SK-N-SH (cell line): ENCODE measurements at regions not wholly inside any gene's neighbourhood (a gene's known extent, or its start where the extent isn't known, plus 50 kb on each side); places are given as distances from the start of the nearest gene placed in this dataset.

Experiments used
- CTCF ChIA-PET: fragments of 300-600, 350-600 bp; formaldehyde crosslinking; extraction: SDS; loops from one replicate; lab custom pipeline; 2021; lab: Yijun Ruan, JAX
- POLR2A ChIA-PET: fragments of 350-600 bp; sonication (Branson Sonifier 250); formaldehyde crosslinking; extraction: SDS; loops from one replicate; lab custom pipeline; 2020; ENCODE audit warnings: antibody characterized with exemption, inconsistent platforms; lab: Yijun Ruan, JAX
- DNase-seq: peaks from one replicate; pipeline ENCODE4 v3.0.0; 2012
- H2AFZ ChIP-seq: fragments of 200-600 bp; sonication (generic); 2 replicates; pipeline ENCODE4 v1.8.1; 2016; ENCODE audit warnings: antibody characterized with exemption, mild to moderate bottlenecking, low read depth
- H3F3A ChIP-seq: fragments of 200-600 bp; sonication (generic); replicated peaks from 2 replicates; pipeline ENCODE3; 2016; ENCODE audit warnings: antibody characterized with exemption, mild to moderate bottlenecking; ENCODE audit not compliant: insufficient read depth
- H3K27ac ChIP-seq, 2 experiments: fragments of 200-500 bp in 1 of 2; fragments of 200-600 bp in 1 of 2; sonication (Bioruptor generic) in 1 of 2; sonication (generic), shearing (Covaris generic) in 1 of 2; 2 replicates each; pipeline versions ENCODE4 v1.5.1 to v1.6.1; 2014 to 2016; ENCODE audit warnings: low read depth in 2 of 2, inconsistent platforms in 1 of 2, low read length in 1 of 2, mild to moderate bottlenecking in 1 of 2, mixed read lengths in 1 of 2
- H3K27me3 ChIP-seq: fragments of 200-600 bp; sonication (generic), shearing (Covaris generic); 2 replicates; pipeline ENCODE4 v1.6.1; 2016; ENCODE audit warnings: mixed run types; ENCODE audit not compliant: insufficient read depth
- H3K36me3 ChIP-seq, 2 experiments: fragments of 200-500 bp in 1 of 2; fragments of 200-600 bp in 1 of 2; sonication (Bioruptor generic) in 1 of 2; sonication (generic) in 1 of 2; replicated peaks in 1 of 2; 2 replicates each; pipeline versions ENCODE3 to v1.5.1; 2014 to 2016; ENCODE audit warnings: low read length in 1 of 2, mild to moderate bottlenecking in 1 of 2; ENCODE audit not compliant: insufficient read depth in 2 of 2, control insufficient read depth in 1 of 2
- H3K4me1 ChIP-seq, 2 experiments: fragments of 200-500 bp in 1 of 2; fragments of 200-600 bp in 1 of 2; sonication (Bioruptor generic) in 1 of 2; sonication (generic), shearing (Covaris generic) in 1 of 2; 2 replicates each; pipeline versions ENCODE4 v1.5.1 to v1.6.1; 2014 to 2016; ENCODE audit warnings: low read depth in 1 of 2, low read length in 1 of 2, mixed run types in 1 of 2; ENCODE audit not compliant: insufficient read depth in 2 of 2, control insufficient read depth in 1 of 2
- H3K4me2 ChIP-seq: fragments of 200-600 bp; sonication (generic), shearing (Covaris generic); 2 replicates; pipeline ENCODE4 v1.6.1; 2017; ENCODE audit warnings: mixed run types
- H3K4me3 ChIP-seq, 2 experiments: fragments of 200-500 bp in 1 of 2; fragments of 200-600 bp in 1 of 2; sonication (Bioruptor generic) in 1 of 2; sonication (generic), shearing (Covaris generic) in 1 of 2; 2 replicates each; pipeline versions ENCODE4 v1.5.1 to v1.8.1; 2014 to 2016; ENCODE audit warnings: low read depth in 2 of 2, inconsistent platforms in 1 of 2, low read length in 1 of 2, mild to moderate bottlenecking in 1 of 2, mixed read lengths in 1 of 2, moderate library complexity in 1 of 2
- H3K79me2 ChIP-seq: fragments of 200-600 bp; sonication (generic); 2 replicates; pipeline ENCODE4 v1.8.1; 2017; ENCODE audit warnings: mild to moderate bottlenecking; ENCODE audit not compliant: insufficient read depth
- H3K9ac ChIP-seq: fragments of 200-600 bp; sonication (generic); 2 replicates; pipeline ENCODE4 v1.6.1; 2017; ENCODE audit warnings: mixed run types
- H3K9me2 ChIP-seq: fragments of 200-600 bp; sonication (generic); 2 replicates; pipeline ENCODE4 v1.6.1; 2017; ENCODE audit warnings: mixed run types
- H3K9me3 ChIP-seq: fragments of 200-600 bp; sonication (generic); 2 replicates; pipeline ENCODE4 v1.6.1; 2017; ENCODE audit warnings: mixed run types, mild to moderate bottlenecking, moderate library complexity
- H4K20me1 ChIP-seq: fragments of 200-600 bp; sonication (generic); 2 replicates; pipeline ENCODE4 v1.6.1; 2017; ENCODE audit warnings: mild to moderate bottlenecking, mixed run types; ENCODE audit not compliant: insufficient read depth
- EP300 ChIP-seq, 2 experiments: IDR thresholded peaks; 2 replicates each; pipeline versions ENCODE4 v1.4.0 to v1.6.1; 2012; ENCODE audit warnings: borderline replicate concordance in 1 of 2, low read depth in 1 of 2, low read length in 1 of 2
- EZH2phosphoT487 ChIP-seq: fragments of 200-600 bp; sonication (generic); IDR thresholded peaks from 2 replicates; pipeline ENCODE4 v1.6.1; 2017; ENCODE audit warnings: low read depth, mixed run types, mild to moderate bottlenecking, antibody characterized with exemption, moderate library complexity, borderline replicate concordance
- FOXJ3 ChIP-seq: sonication (generic); formaldehyde crosslinking; IDR thresholded peaks from 2 replicates; pipeline ENCODE4 v1.5.1; 2020; ENCODE audit warnings: mild to moderate bottlenecking, missing genetic modification reagents
- FOXM1 ChIP-seq: IDR thresholded peaks from 2 replicates; pipeline ENCODE4 v1.4.0; 2012; ENCODE audit warnings: low read depth, mild to moderate bottlenecking
- MEF2A ChIP-seq: IDR thresholded peaks from 2 replicates; pipeline ENCODE4 v1.4.0; 2012; ENCODE audit warnings: low read depth, borderline replicate concordance
- MXI1 ChIP-seq: IDR thresholded peaks from 2 replicates; pipeline ENCODE4 v1.6.1; 2012; ENCODE audit warnings: mild to moderate bottlenecking, low read depth, low read length, improper control_type of control experiment
- NFIC ChIP-seq: IDR thresholded peaks from 2 replicates; pipeline ENCODE4 v1.4.0; 2012; ENCODE audit warnings: borderline replicate concordance
- PBX3 ChIP-seq: IDR thresholded peaks from 2 replicates; pipeline ENCODE4; 2012
- POLR2AphosphoS5 ChIP-seq: IDR thresholded peaks from 2 replicates; pipeline ENCODE4 v1.6.1; 2012; ENCODE audit warnings: low read depth, low read length
- RCOR1 ChIP-seq: fragments of 150-350 bp; IDR thresholded peaks from 2 replicates; pipeline ENCODE4 v1.6.1; 2017; ENCODE audit warnings: antibody characterized with exemption, low read length
- RFX5 ChIP-seq: IDR thresholded peaks from 2 replicates; pipeline ENCODE4 v1.6.1; 2012; ENCODE audit warnings: mild to moderate bottlenecking, improper control_type of control experiment, low read length
- RXRA ChIP-seq: IDR thresholded peaks from 2 replicates; pipeline ENCODE4 v1.4.0; 2012; ENCODE audit warnings: low read depth, mild to moderate bottlenecking, borderline replicate concordance
- SMC3 ChIP-seq: IDR thresholded peaks from 2 replicates; pipeline ENCODE4 v1.6.1; 2012; ENCODE audit warnings: low read depth, low read length, improper control_type of control experiment
- TAF1 ChIP-seq: IDR thresholded peaks from 2 replicates; pipeline ENCODE4 v1.6.1; 2012; ENCODE audit warnings: low read depth, mild to moderate bottlenecking, low read length, moderate library complexity, borderline replicate concordance
- TCF12 ChIP-seq: IDR thresholded peaks from 2 replicates; pipeline ENCODE4 v1.4.0; 2012
- YY1 ChIP-seq: IDR thresholded peaks from 2 replicates; pipeline ENCODE4 v1.4.0; 2012; ENCODE audit warnings: low read depth, mild to moderate bottlenecking
- ZBTB33 ChIP-seq: IDR thresholded peaks from 2 replicates; pipeline ENCODE4 v1.4.0; 2012; ENCODE audit warnings: low read depth, borderline replicate concordance
- WGBS: methylation state at CpG from one replicate; pipeline ENCODE4 v1.1.6; 2017; ENCODE audit warnings: low lambda C conversion rate; 5-methylcytosine and 5-hydroxymethylcytosine counted together
- TF ChIP-seq, protein P1 (sequence below): fragments of 150-350 bp; IDR thresholded peaks from 2 replicates; pipeline ENCODE4 v1.6.1; 2017; ENCODE audit warnings: antibody characterized with exemption, low read length, low read depth, borderline replicate concordance

- CTCF ChIA-PET: interaction anchor here (2.0 kb wide), 1 partner anchor 12 kb away, joined by 7 read pairs; no protein-coding TSS in a partner anchor
Measured at GRCh38 chr2:100217323-100217722, 74.9 kb upstream of the AFF3 start.

More at GRCh38 chr2:100217323-100217722, 74.9 kb upstream of the AFF3 start:
- TF ChIP-seq RXRA (no peak), FOXJ3 (CRISPR knock-in tag) (no peak), RFX5 (no peak), NFIC (no peak), FOXM1 (no peak), MEF2A (no peak), TCF12 (no peak), PBX3 (no peak), YY1 (no peak), EP300 (IDR thresholded peaks at IDR 0.05; ENCODE audit: borderline replicate concordance in 1 of 2, low read depth in 1 of 2, low read length in 1 of 2) (no peak), RCOR1 (no peak), MXI1 (no peak), POLR2AphosphoS5 (no peak), EZH2phosphoT487 (no peak), TAF1 (no peak), ZBTB33 (no peak), SMC3 (no peak)
- TF ChIP-seq, protein P1, sequence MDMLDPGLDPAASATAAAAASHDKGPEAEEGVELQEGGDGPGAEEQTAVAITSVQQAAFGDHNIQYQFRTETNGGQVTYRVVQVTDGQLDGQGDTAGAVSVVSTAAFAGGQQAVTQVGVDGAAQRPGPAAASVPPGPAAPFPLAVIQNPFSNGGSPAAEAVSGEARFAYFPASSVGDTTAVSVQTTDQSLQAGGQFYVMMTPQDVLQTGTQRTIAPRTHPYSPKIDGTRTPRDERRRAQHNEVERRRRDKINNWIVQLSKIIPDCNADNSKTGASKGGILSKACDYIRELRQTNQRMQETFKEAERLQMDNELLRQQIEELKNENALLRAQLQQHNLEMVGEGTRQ: no peak
- 81% methylated on average over 6 of the region's 6 CpGs for WGBS
- Histone ChIP-seq H3K36me3 (no peaks in the 10 kb centered on the region), H3K27me3 (no peaks in the 10 kb centered on the region), H2AFZ (no peak overlapping the region), H3F3A (no peaks in the 10 kb centered on the region), H3K9me3 (no peaks in the 10 kb centered on the region), H4K20me1 (no peaks in the 10 kb centered on the region), H3K9ac (no peak overlapping the region), H3K79me2 (no peaks in the 10 kb centered on the region), H3K27ac (no peak overlapping the region), H3K4me2 (no peak overlapping the region), H3K9me2 (no peaks in the 10 kb centered on the region), H3K4me1 (peaks cover 0 to 2% of the 10 kb centered on the region in 2 experiments; a peak in 1 of 4 replicates), H3K4me3 (no peak overlapping the region)
- no peak for DNase-seq
- POLR2A ChIA-PET: no interaction called here
